ENCODE measurements at regions not wholly inside any gene's neighbourhood (a gene's known extent, or its start where the extent isn't known, plus 50 kb on each side); places are given as distances from the start of the nearest gene placed in this dataset.

- TF ChIP-seq CTCF (conservative IDR thresholded peaks at IDR 0.05 in 1 of 2, IDR thresholded peaks at IDR 0.05 in 1 of 2; ENCODE audit: low read depth in 1 of 2, low read length in 2 of 2) (no peak), EZH2 (IDR thresholded peaks at IDR 0.05; ENCODE audit: low read length, missing control alignments) (no peak)
Measured at GRCh38 chr10:88172159-88172558, 308.7 kb downstream of the PTEN start.
